HG02763 (cell line): ENCODE measurements at regions not wholly inside any gene's neighbourhood (a gene's known extent, or its start where the extent isn't known, plus 50 kb on each side); places are given as distances from the start of the nearest gene placed in this dataset.
A peak's percentile ranks its signal among the peaks of the same experiment; 100 is the strongest.

Experiments
- ATAC-seq: cut with Tn5 transposase; IDR thresholded peaks from one replicate; pipeline ENCODE4 v1.9.1; 2021; ENCODE audit warnings: mild to moderate bottlenecking, moderate library complexity; ENCODE audit not compliant: unreplicated experiment

- no peak for ATAC-seq
Observed at GRCh38 chr14:58780185-58780584, 142.4 kb downstream of the DACT1 start.

GRCh38 chr14:58780605-58781004 lies 142.8 kb downstream of the DACT1 start:
- ATAC-seq, result no peak

- ATAC-seq, result no peak
Observed at GRCh38 chr14:58782011-58782410, 144.2 kb downstream of the DACT1 start.

- no peak for ATAC-seq
Observed at GRCh38 chr14:58783792-58784511, 146.2 kb downstream of the DACT1 start.

GRCh38 chr14:58784931-58785330 lies 147.2 kb downstream of the DACT1 start:
- no peak for ATAC-seq

- no peak for ATAC-seq
Observed at GRCh38 chr14:58785701-58786100, 147.9 kb downstream of the DACT1 start.

GRCh38 chr14:58787592-58787991 lies 149.8 kb downstream of the DACT1 start:
- no peak for ATAC-seq

GRCh38 chr14:58788655-58789503 lies 151.1 kb downstream of the DACT1 start:
- no peak for ATAC-seq

- ATAC-seq, result no peak
Observed at GRCh38 chr14:58789736-58790135, 152.0 kb downstream of the DACT1 start.

GRCh38 chr14:58792416-58792815 lies 154.7 kb downstream of the DACT1 start:
- no peak for ATAC-seq

- ATAC-seq, result no peak
Observed at GRCh38 chr14:58793131-58793740, 155.5 kb downstream of the DACT1 start.

GRCh38 chr14:58794993-58795762 lies 157.4 kb downstream of the DACT1 start:
- no peak for ATAC-seq

- peak; percentile 25 for ATAC-seq
Observed at GRCh38 chr14:58796242-58797009, 158.7 kb downstream of the DACT1 start.

- ATAC-seq, result peak; percentile 82
Observed at GRCh38 chr14:58797010-58797429, 159.3 kb downstream of the DACT1 start.

GRCh38 chr14:58798173-58798572 lies 160.4 kb downstream of the DACT1 start:
- no peak for ATAC-seq

- no peak for ATAC-seq
Observed at GRCh38 chr14:58801086-58801485, 163.3 kb downstream of the DACT1 start.

GRCh38 chr14:58805057-58805456 lies 167.3 kb downstream of the DACT1 start:
- ATAC-seq, result no peak

- no peak for ATAC-seq
Observed at GRCh38 chr14:58805605-58806409, 168.0 kb downstream of the DACT1 start.

GRCh38 chr14:58807191-58807590 lies 169.4 kb downstream of the DACT1 start:
- ATAC-seq, result no peak
